ENCODE measurements at regions not wholly inside any gene's neighbourhood (a gene's known extent, or its start where the extent isn't known, plus 50 kb on each side); places are given as distances from the start of the nearest gene placed in this dataset.

DNA sequence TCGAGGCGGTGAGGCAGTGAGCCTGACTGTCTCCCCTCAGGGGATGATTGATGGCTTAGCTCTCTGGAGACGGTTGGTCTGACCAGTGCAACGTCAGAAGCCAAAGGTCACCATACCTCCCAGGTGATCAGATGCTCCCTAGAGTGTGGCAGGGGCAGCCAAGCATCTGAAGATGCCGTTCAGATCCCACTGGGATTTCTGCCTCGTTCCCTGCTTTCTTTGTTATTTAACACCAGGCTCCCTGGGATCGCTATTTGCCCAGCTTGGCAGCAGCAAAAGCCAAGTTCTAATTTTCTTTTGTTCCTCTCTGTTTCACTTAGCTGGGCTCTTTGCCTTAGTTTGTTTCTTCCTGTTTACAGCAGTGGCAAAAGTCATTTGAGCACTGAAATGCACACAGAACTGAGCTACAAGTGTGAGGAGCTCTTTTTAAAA, 53.5 kb upstream of the SVIL start:
- DNase-seq (ENCODE audit: low spot score), result no peak

DNA sequence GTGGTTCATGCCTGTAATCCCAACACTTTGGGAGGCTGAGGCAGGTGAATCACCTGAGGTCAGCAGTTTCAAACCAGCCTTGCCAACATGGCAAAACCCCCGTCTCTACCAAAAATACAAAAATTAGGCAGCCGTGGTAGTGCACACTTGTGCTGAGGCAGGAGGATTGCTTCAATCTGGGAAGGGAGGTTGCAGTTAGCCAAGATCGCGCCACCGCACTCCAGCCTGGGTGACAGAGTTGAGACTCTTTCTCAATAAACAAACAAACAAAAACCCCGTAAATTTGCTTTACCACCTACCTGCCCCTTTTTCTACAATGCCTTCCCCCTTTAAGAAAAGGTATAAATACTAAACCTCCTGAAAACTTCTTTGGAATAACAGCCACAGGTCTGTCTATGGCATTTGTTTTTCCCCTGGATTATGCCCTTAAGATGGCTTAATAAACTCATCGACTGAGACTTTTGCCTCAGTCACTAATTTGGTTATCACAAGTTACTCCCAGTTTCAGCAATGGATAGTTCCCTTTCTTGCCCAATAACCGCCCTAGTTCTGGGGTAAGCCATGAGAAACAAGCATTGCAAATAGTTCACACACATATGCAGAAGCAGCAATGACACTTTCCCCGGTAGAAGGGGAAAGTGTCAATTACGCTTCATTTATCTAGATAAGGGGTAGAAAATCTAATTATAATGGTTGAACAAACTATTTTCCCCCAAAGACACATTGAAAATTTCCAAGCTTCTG, 52.8 kb upstream of the SVIL start:
- no peak for DNase-seq (ENCODE audit: low spot score)

DNA sequence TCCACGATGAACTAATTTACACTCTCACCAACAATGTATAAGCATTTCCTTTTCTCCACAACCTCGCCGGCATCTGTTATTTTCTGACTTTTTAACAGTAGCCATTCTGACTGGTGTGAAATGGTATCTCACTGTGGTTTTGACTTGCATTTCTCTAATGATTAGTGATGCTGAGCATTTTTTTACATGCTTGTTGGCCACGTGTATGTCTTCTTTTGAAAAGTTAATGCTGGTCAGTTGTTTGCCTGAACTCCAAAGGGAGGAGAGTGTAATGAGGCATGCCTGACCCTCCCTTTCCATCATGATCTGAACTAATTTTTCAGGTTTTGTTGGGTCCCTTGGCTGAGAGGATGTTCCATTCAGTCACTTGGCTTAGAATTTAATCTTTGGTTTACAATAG, 50.7 kb upstream of the SVIL start:
- no peak for DNase-seq (ENCODE audit: low spot score)
